ENCODE measurements at regions not wholly inside any gene's neighbourhood (a gene's known extent, or its start where the extent isn't known, plus 50 kb on each side); places are given as distances from the start of the nearest gene placed in this dataset.

DNA sequence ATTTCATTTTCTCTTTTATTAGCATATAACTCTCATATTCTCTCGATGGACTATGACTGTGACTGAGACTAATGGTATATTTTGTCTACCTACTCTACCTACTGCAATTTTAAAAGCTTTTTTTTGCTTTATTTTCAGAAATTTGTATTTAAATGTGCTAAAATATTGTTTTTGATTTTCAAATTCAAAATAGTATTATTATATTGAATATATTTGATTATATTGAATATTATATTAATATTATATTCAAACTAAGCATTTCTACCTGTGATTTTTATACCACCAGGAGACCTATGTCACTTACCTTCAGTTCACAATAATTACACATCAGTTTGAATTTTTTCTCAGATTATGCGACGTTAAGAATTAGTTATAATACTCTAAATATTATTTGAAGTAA, 700.5 kb upstream of the RGMB start:
- Histone ChIP-seq H3K9me2 (replicated peaks; ENCODE audit: insufficient read depth) (no peaks in the 10 kb centered on the region), H2AFZ (no peak overlapping the region), H3K9me3 (ENCODE audit: low read depth) (no peaks in the 10 kb centered on the region), H3K79me2 (no peaks in the 10 kb centered on the region), H3K4me3 (no peak overlapping the region), H4K20me1 (ENCODE audit: insufficient read depth, poor library complexity, severe bottlenecking) (no peaks in the 10 kb centered on the region), H3K4me1 (ENCODE audit: insufficient read depth) (no peaks in the 10 kb centered on the region), H3K27ac (no peak overlapping the region), H3K4me2 (no peak overlapping the region), H3K27me3 (no peaks in the 10 kb centered on the region), H3K36me3 (replicated peaks; ENCODE audit: insufficient read depth, low read depth) (no peaks in the 10 kb centered on the region)
- no peak for DNase-seq (ENCODE audit: low spot score)
- 92% methylated on average over 3 of the region's 3 CpGs for WGBS (ENCODE audit: low lambda C conversion rate, missing lambda C conversion rate)
- TF ChIP-seq, protein P1, sequence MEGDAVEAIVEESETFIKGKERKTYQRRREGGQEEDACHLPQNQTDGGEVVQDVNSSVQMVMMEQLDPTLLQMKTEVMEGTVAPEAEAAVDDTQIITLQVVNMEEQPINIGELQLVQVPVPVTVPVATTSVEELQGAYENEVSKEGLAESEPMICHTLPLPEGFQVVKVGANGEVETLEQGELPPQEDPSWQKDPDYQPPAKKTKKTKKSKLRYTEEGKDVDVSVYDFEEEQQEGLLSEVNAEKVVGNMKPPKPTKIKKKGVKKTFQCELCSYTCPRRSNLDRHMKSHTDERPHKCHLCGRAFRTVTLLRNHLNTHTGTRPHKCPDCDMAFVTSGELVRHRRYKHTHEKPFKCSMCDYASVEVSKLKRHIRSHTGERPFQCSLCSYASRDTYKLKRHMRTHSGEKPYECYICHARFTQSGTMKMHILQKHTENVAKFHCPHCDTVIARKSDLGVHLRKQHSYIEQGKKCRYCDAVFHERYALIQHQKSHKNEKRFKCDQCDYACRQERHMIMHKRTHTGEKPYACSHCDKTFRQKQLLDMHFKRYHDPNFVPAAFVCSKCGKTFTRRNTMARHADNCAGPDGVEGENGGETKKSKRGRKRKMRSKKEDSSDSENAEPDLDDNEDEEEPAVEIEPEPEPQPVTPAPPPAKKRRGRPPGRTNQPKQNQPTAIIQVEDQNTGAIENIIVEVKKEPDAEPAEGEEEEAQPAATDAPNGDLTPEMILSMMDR (IDR thresholded peaks at IDR 0.05; ENCODE audit: poor library complexity), result no peak
- TF ChIP-seq EZH2 (IDR thresholded peaks at IDR 0.05; ENCODE audit: borderline replicate concordance) (no peak), EZH2phosphoT487 (IDR thresholded peaks at IDR 0.05; ENCODE audit: low read depth, severe bottlenecking, unreplicated experiment) (no peak)

DNA sequence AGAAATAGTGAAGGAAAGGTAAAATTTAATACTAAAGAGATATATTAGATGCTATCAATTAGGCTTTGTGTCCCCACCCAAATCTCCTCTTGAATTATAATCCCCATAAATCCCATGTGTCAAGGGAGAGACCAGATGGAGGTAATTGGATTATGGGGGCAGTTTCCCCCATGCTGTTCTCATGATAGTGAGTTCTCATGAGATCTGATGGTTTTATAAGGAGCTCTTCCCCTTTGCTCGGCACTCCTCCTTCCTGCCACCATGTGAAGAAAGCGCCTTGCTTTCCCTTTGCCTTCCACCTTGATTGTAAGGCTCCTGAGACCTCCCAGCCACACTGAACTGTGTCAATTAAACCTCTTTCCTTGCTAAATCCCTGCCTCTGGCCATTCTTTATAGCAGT, 697.0 kb upstream of the RGMB start:
- no peaks in the 10 kb centered on the region for H3K27me3 ChIP-seq
- no peaks in the 10 kb centered on the region for H3K79me2 ChIP-seq
- no peak overlapping the region for H3K27ac ChIP-seq
- no peaks in the 10 kb centered on the region for H3K9me2 ChIP-seq (replicated peaks; ENCODE audit: insufficient read depth)
- no peaks in the 10 kb centered on the region for H3K4me1 ChIP-seq (ENCODE audit: insufficient read depth)
- no peaks in the 10 kb centered on the region for H3K9me3 ChIP-seq (ENCODE audit: low read depth)
- H3K36me3 ChIP-seq (replicated peaks; ENCODE audit: insufficient read depth, low read depth), result no peaks in the 10 kb centered on the region
- H3K4me2 ChIP-seq, result no peak overlapping the region
- H4K20me1 ChIP-seq (ENCODE audit: insufficient read depth, poor library complexity, severe bottlenecking), result no peaks in the 10 kb centered on the region
- TF ChIP-seq EZH2phosphoT487 (IDR thresholded peaks at IDR 0.05; ENCODE audit: low read depth, severe bottlenecking, unreplicated experiment), result no peak
- TF ChIP-seq EZH2 (IDR thresholded peaks at IDR 0.05; ENCODE audit: borderline replicate concordance), result no peak
- TF ChIP-seq, protein P1 (IDR thresholded peaks at IDR 0.05; ENCODE audit: poor library complexity), result no peak
- 93% methylated on average over 2 of the region's 2 CpGs for WGBS (ENCODE audit: low lambda C conversion rate, missing lambda C conversion rate)
- no peak overlapping the region for H2AFZ ChIP-seq
- DNase-seq (ENCODE audit: low spot score), result no peak
- no peak overlapping the region for H3K4me3 ChIP-seq

DNA sequence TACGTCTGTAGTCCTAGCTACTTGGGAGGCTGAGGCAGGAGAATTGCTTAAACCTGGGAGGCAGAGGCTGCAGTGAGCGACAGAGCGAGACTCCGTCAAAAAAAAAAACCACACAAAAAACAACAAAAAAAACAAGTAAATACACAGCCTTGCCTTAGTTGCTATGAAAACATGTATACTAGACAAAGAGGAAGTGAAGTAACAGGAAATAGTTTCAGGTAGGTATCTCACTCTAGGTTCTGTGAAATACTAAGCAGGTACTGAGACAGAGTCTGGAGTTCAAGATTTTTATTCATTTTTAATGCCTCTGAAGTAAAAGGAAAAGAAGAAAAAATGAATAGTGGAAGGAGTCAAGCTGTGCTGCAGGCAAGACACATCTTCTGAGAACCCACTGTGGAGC, 687.9 kb upstream of the RGMB start:
- Histone ChIP-seq H3K27me3 (no peaks in the 10 kb centered on the region), H3K9me3 (ENCODE audit: low read depth) (no peaks in the 10 kb centered on the region)
- WGBS (ENCODE audit: low lambda C conversion rate, missing lambda C conversion rate), result 92% methylated on average over 4 of the region's 4 CpGs

More for the DNA sequence above, 687.9 kb upstream of the RGMB start:
- Histone ChIP-seq H3K4me3 (no peak overlapping the region), H3K4me2 (no peak overlapping the region), H3K27ac (no peak overlapping the region), H3K9me2 (replicated peaks; ENCODE audit: insufficient read depth) (no peaks in the 10 kb centered on the region), H3K79me2 (no peaks in the 10 kb centered on the region), H3K36me3 (replicated peaks; ENCODE audit: insufficient read depth, low read depth) (no peaks in the 10 kb centered on the region), H4K20me1 (ENCODE audit: insufficient read depth, poor library complexity, severe bottlenecking) (no peaks in the 10 kb centered on the region), H2AFZ (no peak overlapping the region), H3K4me1 (ENCODE audit: insufficient read depth) (no peaks in the 10 kb centered on the region)
- TF ChIP-seq, protein P1 (IDR thresholded peaks at IDR 0.05; ENCODE audit: poor library complexity), result no peak
- no peak for TF ChIP-seq EZH2 (IDR thresholded peaks at IDR 0.05; ENCODE audit: borderline replicate concordance)
- no peak for TF ChIP-seq EZH2phosphoT487 (IDR thresholded peaks at IDR 0.05; ENCODE audit: low read depth, severe bottlenecking, unreplicated experiment)
- no peak for DNase-seq (ENCODE audit: low spot score)
